HG03025 (cell line): ENCODE measurements at regions not wholly inside any gene's neighbourhood (a gene's known extent, or its start where the extent isn't known, plus 50 kb on each side); places are given as distances from the start of the nearest gene placed in this dataset.
"Not testable (repeated sequence)": the region's sequence is repeated elsewhere in the genome, so short reads cannot be mapped to it uniquely, and the experiment has no call there.

Experiments
- ATAC-seq: cut with Tn5 transposase; IDR thresholded peaks from one replicate; pipeline ENCODE4 v1.9.1; 2021; ENCODE audit warnings: mild to moderate bottlenecking, moderate library complexity; ENCODE audit not compliant: unreplicated experiment, low FRiP score

DNA sequence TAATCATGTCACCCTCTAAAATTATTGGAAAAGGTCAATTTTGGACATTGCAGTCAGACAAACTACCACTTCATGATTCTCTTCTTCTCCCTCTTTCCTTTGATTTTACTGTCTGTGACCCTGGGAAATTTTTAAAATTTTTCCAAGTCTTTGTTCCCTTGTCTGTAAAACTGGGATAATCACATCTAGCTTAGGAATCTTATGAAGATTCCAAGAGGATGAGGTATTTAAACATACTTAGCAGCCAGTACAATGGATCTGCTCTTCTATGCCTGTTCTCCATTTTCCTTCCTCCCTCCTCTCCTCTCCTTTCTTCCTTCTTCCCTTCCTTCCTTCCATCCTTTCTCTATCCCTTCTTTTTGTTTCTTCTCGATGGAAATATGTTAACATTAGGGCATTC is 651.6 kb upstream of the MARCKS start:
- ATAC-seq: no peak

- no peak for ATAC-seq
Observed at GRCh38 chr6:113208726-113209125, 648.4 kb upstream of the MARCKS start.

GRCh38 chr6:113209315-113209714 is 647.8 kb upstream of the MARCKS start:
- ATAC-seq: no peak

DNA sequence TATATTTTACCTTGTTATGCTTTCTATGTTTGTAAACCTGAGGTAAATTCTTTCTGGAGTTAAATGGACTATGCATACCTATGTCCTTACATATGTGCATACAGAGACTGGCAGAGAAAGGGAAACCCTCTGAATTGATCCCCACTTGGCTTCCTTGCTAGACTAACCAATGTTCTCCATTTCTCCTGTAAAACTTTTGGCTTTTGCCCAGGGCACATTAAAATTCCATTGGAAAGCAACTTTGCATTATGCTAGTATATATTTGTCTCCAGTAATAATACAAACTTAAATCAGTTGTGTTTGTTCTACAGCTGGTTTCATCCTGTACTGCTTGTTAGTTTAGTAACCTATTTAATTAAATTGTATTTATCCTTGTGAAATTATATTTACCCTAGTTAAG is 646.0 kb upstream of the MARCKS start:
- no peak for ATAC-seq

- ATAC-seq: no peak
Observed at GRCh38 chr6:113219783-113220182, 637.4 kb upstream of the MARCKS start.

- ATAC-seq: no peak
Observed at GRCh38 chr6:113220832-113221231, 636.3 kb upstream of the MARCKS start.

- no peak for ATAC-seq
Observed at GRCh38 chr6:113221850-113222249, 635.3 kb upstream of the MARCKS start.

- no peak for ATAC-seq
Observed at GRCh38 chr6:113246186-113246585, 611.0 kb upstream of the MARCKS start.

GRCh38 chr6:113248532-113248931 is 608.6 kb upstream of the MARCKS start:
- no peak for ATAC-seq

GRCh38 chr6:113254194-113254593 is 603.0 kb upstream of the MARCKS start:
- not testable (repeated sequence) for ATAC-seq

- ATAC-seq: no peak
Observed at GRCh38 chr6:113258771-113259170, 598.4 kb upstream of the MARCKS start.

DNA sequence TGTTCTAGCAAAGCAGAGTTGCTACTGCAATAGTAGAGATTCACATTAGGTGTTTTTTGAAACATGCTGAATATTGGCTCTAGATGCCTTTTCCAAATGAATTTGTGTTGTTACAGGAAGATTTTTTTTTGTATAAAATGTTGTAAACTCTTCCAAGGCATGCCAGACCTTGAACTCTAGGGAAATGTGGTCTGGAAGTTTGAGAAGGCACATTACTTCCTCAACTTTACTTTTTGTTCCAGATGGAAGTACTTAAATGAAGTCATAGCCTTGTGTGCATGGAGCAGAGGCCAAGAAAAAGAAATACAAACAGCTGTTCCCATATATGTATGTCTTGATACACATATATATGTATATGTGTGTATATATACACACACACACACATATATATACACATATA is 585.7 kb upstream of the MARCKS start:
- ATAC-seq: no peak

- ATAC-seq: no peak
Observed at GRCh38 chr6:113276601-113277000, 580.5 kb upstream of the MARCKS start.

DNA sequence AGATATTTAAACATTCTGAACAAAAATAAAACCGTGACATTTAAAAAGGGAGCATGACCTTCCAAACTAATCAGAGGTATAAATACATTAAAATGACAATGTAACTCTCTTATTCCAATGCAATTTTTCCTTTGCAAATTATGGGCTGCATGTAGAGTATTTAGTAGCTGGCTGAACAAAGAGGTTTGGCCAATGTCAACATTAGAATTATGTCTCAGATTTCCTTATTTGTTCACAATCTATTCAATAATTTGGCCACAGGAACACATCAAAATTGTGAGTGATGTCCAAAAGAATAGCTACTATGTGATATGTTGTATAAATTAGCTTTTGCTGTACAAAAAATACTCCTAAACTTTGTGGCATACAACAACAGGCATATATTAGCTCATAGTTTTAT is 580.0 kb upstream of the MARCKS start:
- ATAC-seq: no peak

DNA sequence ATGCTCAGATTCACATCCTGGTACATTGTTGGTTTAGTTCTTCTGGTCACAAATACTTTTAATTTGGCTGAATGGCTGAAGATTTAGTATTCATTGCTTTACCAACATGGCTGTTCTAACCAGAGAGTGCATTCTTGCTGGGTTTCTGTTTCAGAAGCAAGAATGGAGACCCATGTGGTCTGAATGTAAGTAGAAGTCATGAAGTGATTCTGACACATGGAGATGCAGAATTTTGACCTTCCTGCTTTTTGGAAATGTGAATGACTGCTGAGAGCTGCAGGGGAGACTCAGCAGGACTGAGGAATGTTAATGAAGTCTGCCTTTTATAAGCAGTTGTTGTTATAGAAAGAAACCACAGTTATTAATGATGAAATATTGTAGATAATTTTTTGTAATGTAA is 576.1 kb upstream of the MARCKS start:
- no peak for ATAC-seq

DNA sequence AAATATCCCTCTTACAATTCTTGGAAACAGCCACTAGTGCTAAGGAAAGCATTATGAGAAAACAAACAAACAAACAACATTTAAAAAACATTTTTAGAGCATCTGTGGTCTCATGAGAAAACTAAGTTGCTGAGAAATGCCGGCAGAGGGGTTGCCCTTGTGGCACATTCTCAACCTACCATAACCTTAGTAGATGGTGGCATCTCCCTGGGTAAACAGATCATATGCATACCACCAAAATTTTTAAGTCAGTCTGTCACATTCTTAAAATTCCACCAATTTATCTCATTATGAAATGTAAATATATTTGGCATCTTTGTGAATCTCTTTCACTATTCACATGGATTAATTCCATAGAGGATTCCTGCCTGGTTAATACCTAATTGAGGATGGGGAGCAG is 575.7 kb upstream of the MARCKS start:
- ATAC-seq: no peak

DNA sequence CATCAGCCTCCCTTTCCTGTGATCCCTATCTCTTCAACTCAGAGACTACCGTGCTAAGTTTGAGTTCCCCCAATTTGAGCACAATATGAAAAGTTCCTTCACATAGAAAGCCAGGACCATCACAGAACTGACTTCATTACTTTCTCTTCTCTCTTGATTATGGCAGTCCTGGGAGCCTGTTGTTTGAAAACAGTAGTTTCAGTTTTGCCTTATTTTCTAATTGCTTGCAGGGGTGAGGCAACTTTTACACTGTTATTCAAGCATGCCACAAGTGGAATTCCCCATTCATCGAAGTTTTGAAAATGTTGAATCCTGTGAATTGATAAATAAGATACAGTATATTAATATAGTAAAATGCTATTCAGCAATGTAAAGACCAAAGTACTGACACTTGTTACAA is 569.7 kb upstream of the MARCKS start:
- no peak for ATAC-seq

DNA sequence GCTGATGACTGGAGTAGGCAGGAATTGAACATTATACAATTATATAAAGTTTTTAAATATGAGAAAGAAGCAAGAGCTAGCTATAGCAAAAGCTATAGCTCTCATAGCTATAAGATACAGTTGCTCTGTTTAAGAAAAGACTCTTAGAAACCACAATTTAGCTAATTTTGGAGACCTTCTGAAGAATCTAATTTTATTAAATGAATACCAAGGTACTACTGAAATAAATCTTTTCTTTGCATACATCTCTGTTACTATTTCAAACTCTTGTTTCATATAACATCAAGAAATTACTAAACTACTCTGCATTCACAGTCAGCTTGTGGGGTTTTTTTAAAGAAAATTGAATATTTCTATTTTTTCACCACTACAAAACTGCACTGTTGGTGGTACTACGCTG is 568.7 kb upstream of the MARCKS start:
- ATAC-seq: no peak

- no peak for ATAC-seq
Observed at GRCh38 chr6:113289166-113289565, 568.0 kb upstream of the MARCKS start.

- ATAC-seq: no peak
Observed at GRCh38 chr6:113290684-113291083, 566.5 kb upstream of the MARCKS start.

DNA sequence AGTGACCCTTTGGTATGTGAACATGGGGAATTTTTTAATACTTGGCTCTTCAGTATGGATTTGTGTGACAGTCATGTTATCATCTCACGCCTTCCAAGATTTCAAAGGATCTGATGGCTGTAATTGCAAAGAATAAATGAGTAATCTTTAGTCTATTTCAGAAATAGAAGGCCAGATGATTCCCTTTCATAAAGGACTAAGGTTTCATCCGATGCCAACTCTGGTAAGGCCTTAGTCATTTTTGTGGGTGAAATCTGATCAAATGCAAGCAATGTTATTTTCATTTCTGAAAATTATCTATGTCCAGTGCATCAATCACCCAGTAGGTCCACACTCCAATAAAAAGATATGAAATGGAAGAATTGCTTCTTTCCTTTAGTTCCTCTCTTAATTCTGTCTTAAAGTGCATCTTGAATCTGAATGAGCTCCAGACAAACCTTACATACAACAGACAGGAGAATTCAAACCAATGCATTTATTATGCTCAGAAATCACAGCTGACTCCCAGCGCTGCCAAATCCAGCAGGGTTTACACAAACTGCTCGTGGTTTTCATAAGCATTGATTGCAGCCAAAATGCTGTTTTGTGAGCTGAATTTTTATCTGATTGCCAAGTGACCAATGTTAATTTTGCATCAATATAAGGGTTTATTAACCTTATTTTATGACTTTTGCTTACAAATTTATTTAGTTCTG is 565.2 kb upstream of the MARCKS start:
- ATAC-seq: no peak

- ATAC-seq: peak; percentile 69
Observed at GRCh38 chr6:113292646-113293422, 564.3 kb upstream of the MARCKS start.
